ENCODE measurements at regions not wholly inside any gene's neighbourhood (a gene's known extent, or its start where the extent isn't known, plus 50 kb on each side); places are given as distances from the start of the nearest gene placed in this dataset.

- TF ChIP-seq POLR2A (IDR thresholded peaks at IDR 0.05): no peak
- no peak for TF ChIP-seq CTCF (IDR thresholded peaks at IDR 0.05)
- Histone ChIP-seq H3K4me3 (no peak overlapping the region), H3K36me3 (ENCODE audit: low read depth, missing control alignments) (no peaks in the 10 kb centered on the region), H3K27me3 (no peaks in the 10 kb centered on the region), H3K9me3 (no peaks in the 10 kb centered on the region), H3K4me1 (no peaks in the 10 kb centered on the region), H3K27ac (no peak overlapping the region)
- no peak for DNase-seq
- intact Hi-C loops (cut with DNase I; ENCODE audit: low total_unique reads): no loop called here
- 72% methylated on average over 3 of the region's 3 CpGs for WGBS, 2 donors
These were observed 62.5 kb upstream of the SNRK start for GRCh38 chr3:43223670-43224364.

GRCh38 chr3:43222590-43222989 lies 63.8 kb upstream of the SNRK start:
- H3K4me3 ChIP-seq: no peak overlapping the region
- no peak for DNase-seq
- H3K27ac ChIP-seq: no peak overlapping the region
- no peaks in the 10 kb centered on the region for H3K9me3 ChIP-seq
- TF ChIP-seq CTCF (IDR thresholded peaks at IDR 0.05) (no peak), POLR2A (IDR thresholded peaks at IDR 0.05) (no peak)
- intact Hi-C loops (cut with DNase I; ENCODE audit: low total_unique reads): no loop called here
- no peaks in the 10 kb centered on the region for H3K4me1 ChIP-seq
- whole genome bisulfite sequencing, 2 donors: 95 to 96% methylated on average over 4 of the region's 4 CpGs
- H3K36me3 ChIP-seq (ENCODE audit: low read depth, missing control alignments): no peaks in the 10 kb centered on the region
- no peaks in the 10 kb centered on the region for H3K27me3 ChIP-seq

GRCh38 chr3:43221076-43221475 lies 65.3 kb upstream of the SNRK start:
- intact Hi-C loops (cut with DNase I; ENCODE audit: low total_unique reads): no loop called here
- Histone ChIP-seq H3K4me1 (no peaks in the 10 kb centered on the region), H3K27ac (no peak overlapping the region), H3K9me3 (no peaks in the 10 kb centered on the region), H3K27me3 (no peaks in the 10 kb centered on the region), H3K36me3 (ENCODE audit: low read depth, missing control alignments) (no peaks in the 10 kb centered on the region), H3K4me3 (no peak overlapping the region)
- 58 to 63% methylated on average over 5 to 6 of the region's 6 CpGs for WGBS, 2 donors
- DNase-seq: no peak
- TF ChIP-seq CTCF (IDR thresholded peaks at IDR 0.05) (no peak), POLR2A (IDR thresholded peaks at IDR 0.05) (no peak)

- Histone ChIP-seq H3K27ac (no peak overlapping the region), H3K4me1 (no peaks in the 10 kb centered on the region), H3K27me3 (no peaks in the 10 kb centered on the region), H3K36me3 (ENCODE audit: low read depth, missing control alignments) (no peaks in the 10 kb centered on the region), H3K4me3 (no peak overlapping the region), H3K9me3 (no peaks in the 10 kb centered on the region)
- 97 to 99% methylated on average over 3 of the region's 3 CpGs for WGBS, 2 donors
- intact Hi-C loops (cut with DNase I; ENCODE audit: low total_unique reads): no loop called here
- DNase-seq: no peak
- TF ChIP-seq POLR2A (IDR thresholded peaks at IDR 0.05) (no peak), CTCF (IDR thresholded peaks at IDR 0.05) (no peak)
These were observed 66.7 kb upstream of the SNRK start for GRCh38 chr3:43219616-43220015.

- Histone ChIP-seq H3K9me3 (no peaks in the 10 kb centered on the region), H3K4me3 (no peak overlapping the region), H3K36me3 (ENCODE audit: low read depth, missing control alignments) (no peaks in the 10 kb centered on the region), H3K27ac (no peak overlapping the region), H3K4me1 (no peaks in the 10 kb centered on the region), H3K27me3 (no peaks in the 10 kb centered on the region)
- 91 to 95% methylated on average over 2 of the region's 2 CpGs for WGBS, 2 donors
- DNase-seq: no peak
- intact Hi-C loops (cut with DNase I; ENCODE audit: low total_unique reads): no loop called here
- TF ChIP-seq POLR2A (IDR thresholded peaks at IDR 0.05) (no peak), CTCF (IDR thresholded peaks at IDR 0.05) (no peak)
These were observed 67.4 kb upstream of the SNRK start for GRCh38 chr3:43218921-43219320.
